CD4-positive, alpha-beta T cell treated with Interleukin-15 for 1 hour (primary cell): ENCODE measurements at regions not wholly inside any gene's neighbourhood (a gene's known extent, or its start where the extent isn't known, plus 50 kb on each side); places are given as distances from the start of the nearest gene placed in this dataset.
"Not testable (repeated sequence)": the region's sequence is repeated elsewhere in the genome, so short reads cannot be mapped to it uniquely, and the experiment has no call there.

Experiments
- DNase-seq: peaks from one replicate; pipeline ENCODE4 v3.0.0-alpha.2; 2020

- no peak for DNase-seq
Observed at GRCh38 chr17:79560527-79560926, 50.3 kb downstream of the RBFOX3 start.

DNA sequence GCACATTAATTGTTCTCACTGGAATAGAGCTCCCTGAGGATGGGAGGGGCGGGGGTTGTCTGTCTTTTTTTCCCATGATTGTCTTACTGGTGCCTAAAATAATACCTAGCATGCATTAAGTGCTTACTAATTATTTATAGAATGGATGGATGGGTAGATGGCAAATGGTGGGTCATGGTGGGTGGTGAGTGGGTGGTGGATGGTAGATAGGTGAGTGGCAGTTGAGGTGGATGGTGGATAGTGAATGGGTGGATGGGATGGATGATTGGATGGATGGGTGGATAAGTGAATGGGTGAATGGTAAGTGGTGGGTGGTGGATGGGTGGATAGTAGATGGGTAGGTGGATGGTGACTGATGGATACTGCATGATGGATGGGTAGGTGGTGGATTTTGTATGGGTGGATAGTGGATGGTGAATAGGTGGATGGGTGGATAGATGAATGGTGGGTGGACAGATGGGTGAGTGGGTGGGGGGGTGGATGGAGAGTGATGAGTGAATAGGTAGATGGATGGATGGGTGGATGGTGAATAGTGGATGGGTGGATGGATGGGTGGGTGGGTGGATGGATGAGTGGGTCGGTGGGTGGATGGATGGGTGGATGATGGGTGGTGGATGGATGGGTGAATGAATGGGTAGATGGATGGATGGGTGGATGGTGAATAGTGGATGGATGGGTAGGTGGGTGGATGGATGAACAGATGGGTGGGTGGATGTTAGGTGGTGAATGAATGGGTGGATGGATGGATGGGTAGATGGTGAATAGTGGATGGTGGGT, 51.6 kb downstream of the RBFOX3 start:
- no peak for DNase-seq

- DNase-seq: no peak
Observed at GRCh38 chr17:79558091-79558900, 52.6 kb downstream of the RBFOX3 start.

GRCh38 chr17:79557276-79558090, 53.4 kb downstream of the RBFOX3 start:
- DNase-seq: no peak

- no peak for DNase-seq
Observed at GRCh38 chr17:79556271-79556670, 54.6 kb downstream of the RBFOX3 start.

DNA sequence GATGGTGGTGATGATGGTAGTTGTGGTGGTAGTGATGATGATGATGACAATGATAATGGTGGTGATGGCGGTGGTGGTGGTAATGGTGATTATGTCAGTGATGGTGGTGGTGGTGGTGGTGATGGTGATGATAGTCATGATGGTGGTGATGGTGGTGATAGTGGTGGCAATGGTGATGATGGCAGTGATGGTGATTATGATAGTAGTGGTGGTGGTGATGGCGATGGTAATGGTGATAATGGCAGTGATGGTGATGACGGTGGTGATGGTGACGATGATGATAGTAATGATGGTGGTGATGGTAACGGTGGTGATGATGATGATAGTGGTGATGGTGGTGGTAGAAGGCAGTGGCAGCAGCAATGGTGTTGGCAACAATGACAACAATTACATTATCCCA, 55.3 kb downstream of the RBFOX3 start:
- no peak for DNase-seq

DNA sequence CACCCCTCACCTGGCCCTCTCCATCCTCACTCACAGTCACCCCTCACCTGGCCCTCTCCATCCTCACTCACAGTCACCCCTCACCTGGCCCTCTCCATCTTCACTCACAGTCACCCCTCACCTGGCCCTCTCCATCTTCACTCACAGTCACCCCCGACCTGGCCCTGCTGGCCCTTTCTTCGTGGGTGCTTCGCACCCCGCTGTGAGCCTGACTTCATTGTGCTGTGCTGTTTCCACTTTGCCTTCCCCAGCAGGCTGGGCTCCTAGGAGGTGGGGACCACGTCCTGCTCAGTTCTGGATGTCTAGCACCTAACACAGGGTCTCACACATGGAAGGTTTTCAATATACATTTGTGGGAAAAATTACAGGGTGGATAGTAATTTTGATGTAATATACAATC, 56.5 kb downstream of the RBFOX3 start:
- not testable (repeated sequence) for DNase-seq

DNA sequence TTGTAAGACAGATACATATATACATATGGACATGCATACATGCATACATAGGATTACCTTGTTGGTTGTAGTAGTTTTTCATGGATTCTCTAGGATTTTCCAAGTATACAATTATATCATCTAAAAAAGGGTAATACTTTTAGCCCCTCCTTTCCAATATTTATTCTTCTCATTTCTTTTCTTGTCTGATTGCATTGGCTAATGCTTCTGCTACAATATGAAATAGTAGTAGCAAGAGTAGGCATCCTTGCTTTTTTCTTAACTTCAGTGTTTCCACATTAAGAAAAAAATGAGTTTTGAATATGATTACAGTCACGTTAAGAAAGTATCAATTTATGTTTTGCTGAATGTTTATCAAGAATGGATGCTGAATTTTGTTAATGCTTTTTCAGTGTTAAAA, 58.0 kb downstream of the RBFOX3 start:
- DNase-seq: no peak

DNA sequence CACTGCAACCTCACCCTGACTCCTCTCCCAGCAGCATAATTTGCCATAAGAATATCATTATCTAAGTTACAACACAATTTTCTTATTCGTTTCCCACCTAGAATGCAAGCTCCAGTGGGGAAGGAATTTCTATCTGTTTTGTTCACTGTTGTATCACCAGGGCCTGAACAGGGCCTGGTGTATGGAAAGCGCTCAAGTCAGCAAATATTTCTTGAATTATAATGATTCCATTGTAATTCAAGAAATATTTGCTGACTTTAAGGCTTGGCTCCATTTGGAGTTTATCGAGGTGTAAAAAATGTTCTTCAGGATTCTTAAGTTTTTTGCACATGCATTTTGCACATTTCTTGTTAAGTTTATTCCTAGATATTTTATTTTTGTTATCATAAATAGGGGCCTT, 58.4 kb downstream of the RBFOX3 start:
- no peak for DNase-seq

DNA sequence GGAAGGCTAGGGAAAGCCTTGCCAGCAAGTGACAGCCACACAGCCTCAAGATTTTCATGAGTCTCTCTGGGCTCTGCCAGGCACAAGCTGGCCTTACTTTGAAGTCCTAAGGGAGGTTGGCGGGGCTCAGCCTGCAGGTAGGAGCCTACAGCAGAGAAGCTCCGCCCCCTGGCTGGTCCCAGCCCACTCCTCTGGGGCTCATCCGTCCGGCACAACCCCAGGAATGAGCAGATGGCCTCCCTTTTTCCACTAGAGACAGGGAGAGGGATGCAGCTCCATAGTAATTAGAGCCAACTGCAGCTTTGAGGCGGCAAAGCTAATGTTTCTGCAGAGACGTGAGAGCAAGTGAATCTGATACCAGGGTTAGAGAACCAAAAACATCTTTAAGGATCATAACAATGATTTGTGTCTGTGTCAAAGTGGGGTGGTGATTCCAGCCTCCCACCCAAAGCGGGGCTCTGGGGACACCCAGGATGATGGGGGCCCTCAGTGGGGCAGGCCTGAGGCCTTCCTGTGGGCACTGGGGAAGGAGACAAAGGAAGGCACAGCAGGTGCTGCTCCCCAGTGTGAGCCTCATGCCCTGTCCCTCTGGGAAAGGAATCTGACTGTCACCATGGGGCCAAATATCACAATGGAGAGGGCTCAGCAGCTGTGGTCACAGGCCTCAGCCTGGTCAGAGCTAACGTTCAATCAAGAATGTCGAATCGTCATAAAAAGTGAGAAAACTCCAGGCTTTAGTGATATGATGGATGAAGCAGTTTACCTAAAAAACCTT, 61.5 kb downstream of the RBFOX3 start:
- no peak for DNase-seq

DNA sequence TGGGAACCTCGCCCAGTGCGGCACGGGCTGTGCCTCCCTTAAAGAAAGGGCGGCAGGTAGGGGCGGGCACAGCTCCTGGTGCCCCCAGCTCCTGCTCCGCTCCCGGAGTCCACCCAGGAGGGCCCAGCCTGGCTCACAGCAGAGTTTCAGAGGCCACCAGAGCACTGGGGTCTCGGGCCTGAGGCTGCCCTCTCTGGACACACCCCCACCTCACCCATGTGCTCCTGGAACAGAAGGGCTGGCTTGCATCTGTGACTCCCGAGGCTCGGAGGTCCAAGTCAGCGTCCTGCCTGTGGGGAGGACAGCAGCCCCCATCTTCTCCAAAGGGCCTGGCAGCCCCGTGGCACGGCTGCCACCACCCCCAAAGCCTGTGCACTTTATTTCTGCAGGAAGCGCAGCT, 62.7 kb downstream of the RBFOX3 start:
- no peak for DNase-seq

DNA sequence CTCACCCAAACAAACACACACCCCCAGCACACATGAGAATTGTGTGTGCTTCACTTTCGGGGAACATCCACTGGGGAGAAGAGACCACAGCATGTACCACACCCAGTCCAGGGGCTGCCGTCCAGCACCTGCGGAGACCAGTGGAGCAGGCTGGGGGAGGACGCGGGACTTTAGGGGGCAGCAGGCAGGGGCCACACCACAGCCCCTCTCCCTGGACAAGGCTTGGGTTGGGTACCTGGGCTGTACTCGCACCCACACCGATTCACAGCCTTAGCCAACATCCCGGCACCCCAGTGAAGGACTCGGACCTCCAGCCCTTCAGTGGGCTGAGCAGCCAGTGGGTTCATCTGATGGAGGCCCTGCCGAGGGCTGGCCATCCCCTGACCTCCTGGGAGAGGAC, 63.3 kb downstream of the RBFOX3 start:
- DNase-seq: peak; percentile 4

DNA sequence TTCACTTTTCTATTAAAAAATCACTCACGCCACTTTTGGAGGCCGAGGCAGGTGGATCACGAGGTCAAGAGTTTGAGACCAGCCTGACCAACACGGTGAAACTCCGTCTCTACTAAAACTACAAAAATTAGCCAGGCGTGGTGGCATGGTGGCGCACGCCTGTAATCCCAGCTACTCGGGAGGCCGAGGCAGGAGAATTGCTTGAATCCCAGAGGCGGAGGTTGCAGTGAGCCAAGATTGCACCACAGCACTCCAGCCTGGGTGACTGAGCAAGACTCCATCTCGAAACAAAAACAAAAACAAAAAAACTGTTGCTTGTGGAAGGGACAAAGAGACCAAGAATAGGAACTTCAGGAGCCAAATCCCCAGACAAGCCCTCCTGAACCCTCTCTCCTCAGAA, 63.7 kb downstream of the RBFOX3 start:
- DNase-seq: not testable (repeated sequence)

- DNase-seq: no peak
Observed at GRCh38 chr17:79546386-79546785, 64.5 kb downstream of the RBFOX3 start.

GRCh38 chr17:79545251-79546005, 65.4 kb downstream of the RBFOX3 start:
- DNase-seq: peak; percentile 7

DNA sequence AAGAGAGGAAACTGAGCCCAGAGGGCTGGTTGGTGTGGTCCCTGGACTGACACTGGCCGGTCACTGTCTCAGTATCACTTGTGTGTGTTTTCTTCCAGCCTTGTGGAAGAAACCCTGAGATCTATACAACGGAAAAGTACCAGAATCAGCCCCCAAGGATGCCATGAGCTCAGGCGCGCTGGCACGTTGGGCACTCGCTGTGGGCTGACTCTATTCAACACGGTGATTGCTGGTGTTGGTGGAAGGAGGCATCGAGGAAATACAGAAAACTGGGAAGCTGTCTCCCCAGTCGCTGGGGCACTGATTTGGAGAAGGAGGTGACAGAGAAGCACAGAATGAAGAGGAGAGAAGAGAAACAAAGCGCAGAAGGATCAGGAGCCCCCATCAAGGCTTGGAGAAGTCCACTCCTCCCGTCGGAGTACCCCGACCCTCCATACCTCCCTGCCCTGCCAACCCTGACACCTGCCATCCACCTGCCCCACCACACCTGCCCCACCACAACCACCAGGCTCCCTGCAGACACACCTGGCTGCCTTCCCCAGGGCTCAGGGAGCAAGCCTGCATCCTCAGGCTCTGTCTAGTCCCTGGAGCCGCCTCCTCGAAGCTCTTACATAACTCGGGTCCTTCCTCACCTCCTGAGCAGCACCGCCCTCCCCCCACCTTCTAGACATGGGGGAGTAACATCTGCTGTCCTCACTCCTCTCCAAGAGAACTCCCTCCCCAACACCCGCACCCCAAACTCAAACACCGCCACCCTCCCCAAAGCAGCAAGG, 66.5 kb downstream of the RBFOX3 start:
- peak; percentile 12 for DNase-seq

- no peak for DNase-seq
Observed at GRCh38 chr17:79543531-79543930, 67.3 kb downstream of the RBFOX3 start.

DNA sequence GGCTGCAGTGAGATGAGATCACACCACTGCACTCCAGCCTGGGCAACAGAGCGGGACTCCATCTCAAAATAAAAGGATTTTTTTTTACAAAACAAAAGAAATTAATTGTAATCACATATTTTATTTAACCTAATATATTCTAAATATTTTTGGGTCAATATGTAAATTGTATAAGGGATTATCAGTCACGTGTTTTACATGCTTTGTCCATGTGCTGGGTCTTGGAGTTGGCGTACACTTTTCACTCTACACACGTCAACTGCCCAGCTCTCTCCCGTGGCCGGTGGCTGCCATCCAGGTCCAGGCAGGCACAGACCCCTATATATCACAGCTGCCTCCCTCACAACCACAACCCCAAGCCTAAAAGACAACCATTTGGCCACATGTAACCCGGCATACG, 68.1 kb downstream of the RBFOX3 start:
- no peak for DNase-seq

DNA sequence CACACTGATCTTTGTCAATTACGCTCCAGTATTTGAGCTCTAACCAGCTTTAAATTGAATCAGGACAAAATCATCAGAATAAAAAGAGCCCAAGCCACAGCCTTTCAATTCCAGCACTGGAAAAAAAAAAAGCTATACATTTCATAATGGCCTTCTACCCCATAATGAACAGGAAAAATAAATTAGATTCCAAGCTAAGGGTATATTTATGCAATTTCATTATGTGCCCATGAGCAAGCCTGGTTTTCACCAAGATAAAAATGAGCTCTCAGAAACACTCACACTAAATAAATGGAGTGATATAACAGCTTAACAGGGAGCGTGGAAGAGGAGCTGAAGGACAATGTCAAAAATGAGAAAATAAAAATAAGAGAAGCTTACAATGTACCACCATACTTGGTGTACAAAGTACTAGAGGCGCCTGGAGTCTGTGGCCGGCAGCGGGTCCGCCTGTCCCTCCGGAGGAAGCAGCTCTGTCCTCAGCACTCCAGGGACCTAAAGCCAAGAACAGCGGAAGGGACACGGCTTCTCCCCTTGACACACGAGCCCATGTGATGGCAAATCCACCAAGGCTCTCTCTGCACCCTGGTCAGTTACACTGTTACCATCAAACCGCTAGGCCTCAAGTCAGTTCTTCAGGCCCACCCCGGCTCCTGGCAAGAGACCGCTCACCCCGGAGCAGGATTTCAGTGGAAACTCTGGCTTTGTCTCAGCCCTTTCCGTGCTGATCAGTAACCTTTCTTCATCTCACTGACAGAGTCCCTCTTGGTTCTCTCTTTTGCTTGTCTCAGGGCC, 69.6 kb downstream of the RBFOX3 start:
- DNase-seq: no peak
